Esophagus squamous epithelium (tissue), 4 donors: ENCODE measurements at regions not wholly inside any gene's neighbourhood (a gene's known extent, or its start where the extent isn't known, plus 50 kb on each side); places are given as distances from the start of the nearest gene placed in this dataset.

ENCODE experiments used
- CTCF ChIP-seq, 6 experiments: fragments of 450-650 bp in 4 of 6; fragments of 200-600 bp in 2 of 6; sonication (generic) in 2 of 6; IDR thresholded peaks; one replicate each; pipeline ENCODE4 v1.5.1; 2016 to 2019; ENCODE audit warnings: antibody characterized with exemption in 6 of 6, mild to moderate bottlenecking in 4 of 6, moderate library complexity in 4 of 6
- POLR2A ChIP-seq, 4 donors: fragments of 450-650 bp; IDR thresholded peaks; one replicate each; pipeline ENCODE4 v1.6.1; 2017; ENCODE audit warnings: antibody characterized with exemption in 4 of 4, mild to moderate bottlenecking in 4 of 4, moderate library complexity in 3 of 4

- TF ChIP-seq POLR2A (IDR thresholded peaks at IDR 0.05) (no peak), CTCF (IDR thresholded peaks at IDR 0.05) (no peak)
These were observed 80.6 kb upstream of the GSC start for GRCh38 chr14:94850309-94851211.
